H1 (cell line): ENCODE measurements at regions not wholly inside any gene's neighbourhood (a gene's known extent, or its start where the extent isn't known, plus 50 kb on each side); places are given as distances from the start of the nearest gene placed in this dataset.

Source experiments
- CTCF ChIA-PET: fragments of 300-600 bp; sonication (Branson Sonifier 250); formaldehyde crosslinking; loops from one replicate; lab custom pipeline; 2021; ENCODE audit not compliant: partially characterized antibody; lab: Charles Lee
- POLR2A ChIA-PET: fragments of 300-600 bp; sonication (Branson Sonifier 250); formaldehyde crosslinking; loops from one replicate; lab custom pipeline; 2021; ENCODE audit warnings: inconsistent platforms; ENCODE audit not compliant: partially characterized antibody; lab: Charles Lee
- DNase-seq, 2 experiments: peaks; one replicate each; pipeline versions ENCODE4 v3.0.0 to v3.0.0-alpha.2; 2010 to 2022; ENCODE audit warnings: low spot score in 2 of 2, low read depth in 1 of 2, mixed read lengths in 1 of 2
- FAIRE-seq: peaks from 2 replicates; lab custom pipeline; 2011; peaks lifted over from hg19 to GRCh38; lab: Jason Lieb, UNC
- H2AFZ ChIP-seq: 2 replicates; pipeline ENCODE4 v1.8.1; 2012; ENCODE audit warnings: low read length, inconsistent platforms
- H2AK5ac ChIP-seq: 2 replicates; pipeline ENCODE4 v1.6.1; 2013; ENCODE audit warnings: low read depth, low read length
- H2BK120ac ChIP-seq: replicated peaks from 2 replicates; pipeline ENCODE3; 2013; ENCODE audit warnings: low read depth, low read length, inconsistent platforms
- H2BK12ac ChIP-seq: 2 replicates; pipeline ENCODE4 v1.6.1; 2013; ENCODE audit warnings: low read depth, low read length
- H2BK15ac ChIP-seq: 2 replicates; pipeline ENCODE4 v1.6.1; 2013; ENCODE audit warnings: low read length
- H2BK20ac ChIP-seq: 2 replicates; pipeline ENCODE4 v1.6.1; 2013; ENCODE audit warnings: low read length
- H2BK5ac ChIP-seq: 2 replicates; pipeline ENCODE4 v1.6.1; 2013; ENCODE audit warnings: low read depth, low read length
- H3K14ac ChIP-seq: 2 replicates; pipeline ENCODE4 v1.6.1; 2013; ENCODE audit warnings: inconsistent platforms; ENCODE audit not compliant: insufficient read length
- H3K18ac ChIP-seq: 2 replicates; pipeline ENCODE4 v1.6.1; 2013; ENCODE audit warnings: low read length; ENCODE audit errors: extremely low read depth
- H3K23ac ChIP-seq: 2 replicates; pipeline ENCODE4 v1.6.1; 2013; ENCODE audit warnings: inconsistent platforms; ENCODE audit not compliant: insufficient read length
- H3K23me2 ChIP-seq: 2 replicates; pipeline ENCODE4 v1.6.1; 2013; ENCODE audit warnings: low read depth, low read length
- H3K27ac ChIP-seq: 2 replicates; pipeline ENCODE4 v1.6.1; 2011; ENCODE audit warnings: low read depth, low read length, inconsistent platforms
- H3K27me3 ChIP-seq, 4 experiments: replicated peaks in 1 of 4; 1 replicate in 1 of 4; 2 replicates in 3 of 4; pipeline versions ENCODE4 v1.6.1 to v1.8.1; 2011 to 2013; ENCODE audit warnings: low read length in 3 of 4, mild to moderate bottlenecking in 3 of 4, inconsistent platforms in 2 of 4, mixed read lengths in 2 of 4, moderate library complexity in 1 of 4; ENCODE audit not compliant: control insufficient read depth in 3 of 4, insufficient read depth in 3 of 4; ENCODE audit errors: extremely low read depth in 1 of 4
- H3K36me3 ChIP-seq, 4 experiments: 2 replicates each; pipeline versions ENCODE4 v1.6.1 to v1.8.1; 2011 to 2013; ENCODE audit warnings: mild to moderate bottlenecking in 4 of 4, low read length in 3 of 4, moderate library complexity in 2 of 4, control low read depth in 1 of 4, inconsistent platforms in 1 of 4; ENCODE audit not compliant: insufficient read depth in 4 of 4, control insufficient read depth in 2 of 4
- H3K4ac ChIP-seq: replicated peaks from 2 replicates; pipeline ENCODE3; 2013; ENCODE audit warnings: low read length, low read depth, mixed read lengths, inconsistent platforms; ENCODE audit not compliant: insufficient read length
- H3K4me1 ChIP-seq, 4 experiments: replicated peaks in 1 of 4; 1 replicate in 1 of 4; 2 replicates in 3 of 4; pipeline versions ENCODE4 v1.6.1 to v1.8.1; 2011 to 2013; ENCODE audit warnings: low read length in 3 of 4, inconsistent platforms in 2 of 4, mixed read lengths in 1 of 4; ENCODE audit not compliant: insufficient read depth in 4 of 4, control insufficient read depth in 3 of 4
- H3K4me2 ChIP-seq, 2 experiments: 2 replicates each; pipeline versions ENCODE4 v1.6.1 to v1.8.1; 2011 to 2013; ENCODE audit warnings: low read depth in 2 of 2, low read length in 2 of 2, control low read depth in 1 of 2, inconsistent platforms in 1 of 2, mild to moderate bottlenecking in 1 of 2; ENCODE audit not compliant: insufficient read depth in 1 of 2
- H3K4me3 ChIP-seq, 4 experiments: fragments of 200-600, 300-600 bp in 1 of 4; sonication (generic), shearing (Covaris generic), sonication (Bioruptor Twin) in 1 of 4; 2 replicates each; pipeline versions ENCODE4 v1.5.1 to v1.8.1; 2011 to 2016; ENCODE audit warnings: low read length in 4 of 4, low read depth in 3 of 4, control low read depth in 2 of 4, inconsistent platforms in 2 of 4, mild to moderate bottlenecking in 2 of 4, mixed read lengths in 1 of 4, moderate library complexity in 1 of 4; ENCODE audit not compliant: insufficient read depth in 2 of 4; ENCODE audit errors: extremely low read depth in 1 of 4
- H3K56ac ChIP-seq: replicated peaks from 2 replicates; pipeline ENCODE3; 2013; ENCODE audit warnings: low read depth, mild to moderate bottlenecking, mixed read lengths, low read length, inconsistent platforms; ENCODE audit not compliant: insufficient read length
- H3K79me1 ChIP-seq: 2 replicates; pipeline ENCODE4 v1.6.1; 2013; ENCODE audit warnings: low read depth, low read length, control low read depth
- H3K79me2 ChIP-seq, 2 experiments: 2 replicates each; pipeline versions ENCODE4 v1.6.1 to v1.8.1; 2012 to 2013; ENCODE audit warnings: low read length in 2 of 2, mild to moderate bottlenecking in 2 of 2, inconsistent platforms in 1 of 2; ENCODE audit not compliant: insufficient read depth in 2 of 2, control insufficient read depth in 1 of 2
- H3K9ac ChIP-seq, 4 experiments: replicated peaks in 1 of 4; 1 replicate in 1 of 4; 2 replicates in 3 of 4; pipeline versions ENCODE4 v1.6.1 to v1.8.1; 2011 to 2013; ENCODE audit warnings: low read depth in 3 of 4, low read length in 3 of 4, control low read depth in 2 of 4, mild to moderate bottlenecking in 2 of 4, moderate library complexity in 2 of 4, inconsistent platforms in 1 of 4; ENCODE audit errors: extremely low read depth in 1 of 4
- H3K9me3 ChIP-seq, 2 experiments: 2 replicates each; pipeline versions ENCODE4 v1.6.1 to v1.8.1; 2012 to 2013; ENCODE audit warnings: mild to moderate bottlenecking in 2 of 2, moderate library complexity in 2 of 2, control low read depth in 1 of 2, inconsistent platforms in 1 of 2, low read depth in 1 of 2, low read length in 1 of 2, mixed read lengths in 1 of 2; ENCODE audit not compliant: insufficient read depth in 2 of 2
- H4K20me1 ChIP-seq, 2 experiments: replicated peaks in 1 of 2; 2 replicates each; pipeline versions ENCODE3 to v1.8.1; 2011 to 2013; ENCODE audit warnings: inconsistent platforms in 2 of 2, low read length in 2 of 2, mild to moderate bottlenecking in 1 of 2; ENCODE audit not compliant: insufficient read depth in 2 of 2, control insufficient read depth in 1 of 2
- H4K5ac ChIP-seq: 2 replicates; pipeline ENCODE4 v1.6.1; 2013; ENCODE audit warnings: low read length, low read depth, mixed read lengths, inconsistent platforms; ENCODE audit not compliant: insufficient read length
- H4K8ac ChIP-seq: 2 replicates; pipeline ENCODE4 v1.8.0; 2013; ENCODE audit warnings: mild to moderate bottlenecking, moderate library complexity, low read length, inconsistent platforms; ENCODE audit not compliant: insufficient read depth; ENCODE audit errors: extremely low read depth
- H4K91ac ChIP-seq: replicated peaks from 2 replicates; pipeline ENCODE3; 2013; ENCODE audit warnings: low read length, mixed read lengths, inconsistent platforms; ENCODE audit not compliant: insufficient read length
- BACH1 ChIP-seq: IDR thresholded peaks from 2 replicates; pipeline ENCODE4 v1.6.1; 2012; ENCODE audit warnings: low read length, improper control_type of control experiment
- CHD1 ChIP-seq: IDR thresholded peaks from 2 replicates; pipeline ENCODE4 v1.6.1; 2012; ENCODE audit warnings: low read depth, low read length, improper control_type of control experiment
- GTF2F1 ChIP-seq: IDR thresholded peaks from 2 replicates; pipeline ENCODE4 v1.6.1; 2012; ENCODE audit warnings: low read depth, low read length, improper control_type of control experiment, borderline replicate concordance
- HDAC6 ChIP-seq: IDR thresholded peaks from one replicate; pipeline ENCODE4 v1.7.1; 2012; ENCODE audit warnings: low read depth, mild to moderate bottlenecking, inconsistent platforms, low read length, moderate library complexity
- POLR2A ChIP-seq, 2 experiments: IDR thresholded peaks; 1 replicate in 1 of 2; 2 replicates in 1 of 2; pipeline ENCODE4 v1.6.1; 2011; ENCODE audit warnings: low read depth in 2 of 2, low read length in 2 of 2, mild to moderate bottlenecking in 2 of 2; ENCODE audit errors: control extremely low read depth in 1 of 2
- RBBP5 ChIP-seq: IDR thresholded peaks from 2 replicates; pipeline ENCODE4 v1.7.1; 2012; ENCODE audit warnings: low read depth, mild to moderate bottlenecking, inconsistent platforms, low read length, moderate library complexity, borderline replicate concordance
- TAF7 ChIP-seq: optimal IDR thresholded peaks from 2 replicates; pipeline ENCODE3; 2011; ENCODE audit warnings: low read depth, mild to moderate bottlenecking, inconsistent platforms, low read length, moderate library complexity, borderline replicate concordance
- YY1 ChIP-seq: IDR thresholded peaks from 2 replicates; pipeline ENCODE4 v1.6.1; 2011; ENCODE audit warnings: low read depth, mild to moderate bottlenecking, low read length
- ZNF274 ChIP-seq: IDR thresholded peaks from 2 replicates; pipeline ENCODE4 v1.7.0; 2012; ENCODE audit warnings: low read length, borderline replicate concordance; ENCODE audit errors: extremely low read depth
- WGBS, 2 experiments: shearing (Covaris generic) in 1 of 2; methylation state at CpG; one replicate each; pipeline versions ENCODE4 v1.1.6 to v1.1.7; 2013 to 2015; ENCODE audit warnings: low lambda C conversion rate in 2 of 2, mixed read lengths in 2 of 2, inconsistent platforms in 1 of 2, low coverage in 1 of 2, missing lambda C conversion rate in 1 of 2; ENCODE audit not compliant: insufficient replicate concordance in 2 of 2, insufficient coverage in 1 of 2, insufficient read length in 1 of 2; ENCODE audit errors: extremely low coverage in 1 of 2, missing lambda C conversion rate in 1 of 2; 5-methylcytosine and 5-hydroxymethylcytosine counted together
- TF ChIP-seq, protein P1 (sequence below), 3 experiments: IDR thresholded peaks; 1 replicate in 2 of 3; 2 replicates in 1 of 3; pipeline versions ENCODE4 v1.5.1 to v1.6.1; 2011; ENCODE audit warnings: low read length in 3 of 3, mild to moderate bottlenecking in 3 of 3, inconsistent platforms in 2 of 3, low read depth in 1 of 3, moderate library complexity in 1 of 3; ENCODE audit not compliant: insufficient read depth in 1 of 3; ENCODE audit errors: control extremely low read depth in 1 of 3

DNA sequence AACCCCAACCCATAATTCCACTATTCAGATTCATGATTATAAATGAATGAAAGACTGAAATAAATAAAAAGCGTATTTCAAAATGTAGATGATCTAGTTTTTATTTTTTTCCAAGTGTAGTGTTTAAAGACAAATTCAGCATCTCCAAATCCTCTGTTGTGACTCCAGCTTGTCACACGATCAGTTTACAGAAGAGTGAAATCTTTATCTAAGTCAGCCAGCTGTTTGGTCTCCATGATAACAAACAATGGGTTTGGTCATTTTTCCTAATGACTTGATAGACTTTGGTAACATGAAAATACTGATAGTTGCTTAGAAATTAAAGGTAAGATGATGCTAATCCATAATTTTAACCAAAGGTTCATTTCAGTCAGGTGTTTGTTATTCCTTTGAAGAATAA is 114.5 kb upstream of the RASSF8 start:
- H3K18ac ChIP-seq = no peak overlapping the region
- no peak overlapping the region for H3K27ac ChIP-seq
- no peaks in the 10 kb centered on the region for H3K9me3 ChIP-seq
- H4K91ac ChIP-seq = no peak overlapping the region
- no peak overlapping the region for H2BK120ac ChIP-seq
- H3K4ac ChIP-seq = no peak overlapping the region
- no peak overlapping the region for H2BK5ac ChIP-seq
- no peaks in the 10 kb centered on the region for H3K27me3 ChIP-seq
- no peaks in the 10 kb centered on the region for H3K36me3 ChIP-seq
- H4K20me1 ChIP-seq = no peaks in the 10 kb centered on the region
- H3K4me3 ChIP-seq = no peak overlapping the region
- POLR2A ChIA-PET = interaction anchor here (1.4 kb wide), 1 partner anchor 10 kb away, joined by 3 read pairs; no protein-coding TSS in a partner anchor
- no peak overlapping the region for H2BK15ac ChIP-seq
- H3K23me2 ChIP-seq = no peaks in the 10 kb centered on the region
- H3K4me2 ChIP-seq = no peak overlapping the region
- no peak overlapping the region for H2AK5ac ChIP-seq
- H2BK20ac ChIP-seq = no peak overlapping the region
- H2BK12ac ChIP-seq = no peak overlapping the region
- H3K79me1 ChIP-seq = no peaks in the 10 kb centered on the region
- H4K8ac ChIP-seq = no peak overlapping the region
- H3K4me1 ChIP-seq = no peaks in the 10 kb centered on the region
- H4K5ac ChIP-seq = no peak overlapping the region
- no peak overlapping the region for H3K9ac ChIP-seq
- no peak for FAIRE-seq
- H2AFZ ChIP-seq = no peak overlapping the region
- 83% methylated on average over 2 of the region's 2 CpGs; no CpG with 5 or more reads in 1 of the 2 experiments for WGBS, 2 experiments
- H3K23ac ChIP-seq = no peak overlapping the region
- TF ChIP-seq, protein P1, sequence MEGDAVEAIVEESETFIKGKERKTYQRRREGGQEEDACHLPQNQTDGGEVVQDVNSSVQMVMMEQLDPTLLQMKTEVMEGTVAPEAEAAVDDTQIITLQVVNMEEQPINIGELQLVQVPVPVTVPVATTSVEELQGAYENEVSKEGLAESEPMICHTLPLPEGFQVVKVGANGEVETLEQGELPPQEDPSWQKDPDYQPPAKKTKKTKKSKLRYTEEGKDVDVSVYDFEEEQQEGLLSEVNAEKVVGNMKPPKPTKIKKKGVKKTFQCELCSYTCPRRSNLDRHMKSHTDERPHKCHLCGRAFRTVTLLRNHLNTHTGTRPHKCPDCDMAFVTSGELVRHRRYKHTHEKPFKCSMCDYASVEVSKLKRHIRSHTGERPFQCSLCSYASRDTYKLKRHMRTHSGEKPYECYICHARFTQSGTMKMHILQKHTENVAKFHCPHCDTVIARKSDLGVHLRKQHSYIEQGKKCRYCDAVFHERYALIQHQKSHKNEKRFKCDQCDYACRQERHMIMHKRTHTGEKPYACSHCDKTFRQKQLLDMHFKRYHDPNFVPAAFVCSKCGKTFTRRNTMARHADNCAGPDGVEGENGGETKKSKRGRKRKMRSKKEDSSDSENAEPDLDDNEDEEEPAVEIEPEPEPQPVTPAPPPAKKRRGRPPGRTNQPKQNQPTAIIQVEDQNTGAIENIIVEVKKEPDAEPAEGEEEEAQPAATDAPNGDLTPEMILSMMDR (IDR thresholded peaks at IDR 0.05; ENCODE audit: control extremely low read depth in 1 of 3, insufficient read depth in 1 of 3, low read depth in 1 of 3, low read length in 3 of 3) = no peak
- TF ChIP-seq CHD1 (no peak), POLR2A (IDR thresholded peaks at IDR 0.05; ENCODE audit: control extremely low read depth in 1 of 2, low read depth in 2 of 2, low read length in 2 of 2) (no peak), YY1 (no peak), ZNF274 (no peak), TAF7 (no peak), GTF2F1 (no peak), RBBP5 (no peak), HDAC6 (no peak), BACH1 (no peak)
- H3K79me2 ChIP-seq = no peaks in the 10 kb centered on the region
- H3K56ac ChIP-seq = no peak overlapping the region
- no peak overlapping the region for H3K14ac ChIP-seq
- CTCF ChIA-PET = interaction anchor here (0.6 to 1.0 kb wide), 2 partner anchors 14 to 220 kb away, joined by 4 to 6 read pairs; no protein-coding TSS in a partner anchor
- no peak for DNase-seq
